ENCODE measurements at regions not wholly inside any gene's neighbourhood (a gene's known extent, or its start where the extent isn't known, plus 50 kb on each side); places are given as distances from the start of the nearest gene placed in this dataset.
"Not testable (repeated sequence)": the region's sequence is repeated elsewhere in the genome, so short reads cannot be mapped to it uniquely, and the experiment has no call there.

- intact Hi-C loops (cut with DNase I; ENCODE audit: low total_unique reads); H3K4me1 ChIP-seq: not testable (repeated sequence)
- peak; percentile 59 for DNase-seq
Observed at GRCh38 chr15:20232457-20232856, 309.1 kb downstream of the GOLGA6L6 start.

GRCh38 chr15:20230656-20231055 is 310.9 kb downstream of the GOLGA6L6 start:
- intact Hi-C loops (cut with DNase I; ENCODE audit: low total_unique reads); H3K36me3 ChIP-seq: not testable (repeated sequence)
- 72 to 80% (median 76%) methylated on average over 3 of the region's 3 CpGs for WGBS, 5 donors

More at GRCh38 chr15:20232457-20232856, 309.1 kb downstream of the GOLGA6L6 start:
- 64 to 72% (median 70%) methylated on average over 5 of the region's 5 CpGs for WGBS, 5 donors
- H3K27me3 ChIP-seq (replicated peaks in 1 of 7); H3K4me3 ChIP-seq; H3K36me3 ChIP-seq; H3K27ac ChIP-seq: not testable (repeated sequence)
- H3K9me3 ChIP-seq: peaks cover 0 to 23% (median 0%) of the 10 kb centered on the region in 8 donors

GRCh38 chr15:20228791-20229190 is 312.8 kb downstream of the GOLGA6L6 start:
- H3K4me1 ChIP-seq; H3K27ac ChIP-seq; H3K27me3 ChIP-seq (replicated peaks in 1 of 7); H3K36me3 ChIP-seq; H3K4me3 ChIP-seq; intact Hi-C loops (cut with DNase I; ENCODE audit: low total_unique reads): not testable (repeated sequence)
- peaks cover 0 to 17% (median 0%) of the 10 kb centered on the region in 8 donors for H3K9me3 ChIP-seq
- 75 to 84% (median 82%) methylated on average over 8 of the region's 8 CpGs for WGBS, 5 donors
- peak; percentile 49 for DNase-seq

More at GRCh38 chr15:20230656-20231055, 310.9 kb downstream of the GOLGA6L6 start:
- H3K4me3 ChIP-seq; H3K27ac ChIP-seq; H3K4me1 ChIP-seq; H3K27me3 ChIP-seq (replicated peaks in 1 of 7); DNase-seq: not testable (repeated sequence)
- H3K9me3 ChIP-seq: peaks cover 0 to 23% (median 0%) of the 10 kb centered on the region in 8 donors

GRCh38 chr15:20227119-20227853 is 314.3 kb downstream of the GOLGA6L6 start:
- H3K4me1 ChIP-seq; H3K36me3 ChIP-seq; intact Hi-C loops (cut with DNase I; ENCODE audit: low total_unique reads); H3K4me3 ChIP-seq; DNase-seq; H3K27me3 ChIP-seq (replicated peaks in 1 of 7): not testable (repeated sequence)
- WGBS, 5 donors: 26 to 67% (median 50%) methylated on average over 1 of the region's 1 CpG
- Histone ChIP-seq H3K9me3 (peaks cover 0 to 22% (median 0%) of the 10 kb centered on the region in 8 donors), H3K27ac (peak overlapping the region in 2 of 8 donors; percentile 10 to 15)

GRCh38 chr15:20226531-20226930 is 315.1 kb downstream of the GOLGA6L6 start:
- H3K9me3 ChIP-seq: peaks cover 0 to 22% (median 0%) of the 10 kb centered on the region in 8 donors
- DNase-seq; intact Hi-C loops (cut with DNase I; ENCODE audit: low total_unique reads); H3K27me3 ChIP-seq (replicated peaks in 1 of 7); H3K36me3 ChIP-seq; H3K4me1 ChIP-seq; H3K4me3 ChIP-seq; H3K27ac ChIP-seq: not testable (repeated sequence)
- WGBS, 5 donors: 52 to 77% (median 58%) methylated on average over 2 of the region's 2 CpGs

- 64 to 73% (median 67%) methylated on average over 4 of the region's 4 CpGs for WGBS, 5 donors
- H3K9me3 ChIP-seq: peaks cover 0 to 25% (median 0%) of the 10 kb centered on the region in 8 donors
- H3K36me3 ChIP-seq; H3K27me3 ChIP-seq (replicated peaks in 1 of 7); H3K4me1 ChIP-seq; DNase-seq; H3K27ac ChIP-seq; intact Hi-C loops (cut with DNase I; ENCODE audit: low total_unique reads); H3K4me3 ChIP-seq: not testable (repeated sequence)
Observed at GRCh38 chr15:20221063-20221462, 320.5 kb downstream of the GOLGA6L6 start.

- peaks cover 0 to 20% (median 0%) of the 10 kb centered on the region in 8 donors for H3K9me3 ChIP-seq
- H3K4me3 ChIP-seq; H3K27me3 ChIP-seq (replicated peaks in 1 of 7); H3K36me3 ChIP-seq; intact Hi-C loops (cut with DNase I; ENCODE audit: low total_unique reads); H3K27ac ChIP-seq; H3K4me1 ChIP-seq: not testable (repeated sequence)
- DNase-seq: peak; percentile 72
- WGBS, 5 donors: 82 to 88% (median 87%) methylated on average over 4 of the region's 4 CpGs
Observed at GRCh38 chr15:20219171-20219570, 322.4 kb downstream of the GOLGA6L6 start.

- DNase-seq; intact Hi-C loops (cut with DNase I; ENCODE audit: low total_unique reads); H3K4me1 ChIP-seq; H3K4me3 ChIP-seq; H3K27me3 ChIP-seq (replicated peaks in 1 of 7); H3K36me3 ChIP-seq; H3K27ac ChIP-seq: not testable (repeated sequence)
- 60 to 81% (median 72%) methylated on average over 4 of the region's 4 CpGs for WGBS, 5 donors
- peaks cover 0 to 12% (median 0%) of the 10 kb centered on the region in 8 donors for H3K9me3 ChIP-seq
Observed at GRCh38 chr15:20215700-20216099, 325.9 kb downstream of the GOLGA6L6 start.

- DNase-seq; H3K27ac ChIP-seq; H3K9me3 ChIP-seq; H3K4me1 ChIP-seq; H3K4me3 ChIP-seq; H3K36me3 ChIP-seq; H3K27me3 ChIP-seq (replicated peaks in 1 of 7); intact Hi-C loops (cut with DNase I; ENCODE audit: low total_unique reads): not testable (repeated sequence)
- WGBS, 5 donors: 41 to 63% (median 60%) methylated on average over 1 of the region's 1 CpG
Observed at GRCh38 chr15:20214101-20214500, 327.5 kb downstream of the GOLGA6L6 start.

- H3K4me1 ChIP-seq; DNase-seq; H3K27me3 ChIP-seq (replicated peaks in 1 of 7); H3K27ac ChIP-seq; intact Hi-C loops (cut with DNase I; ENCODE audit: low total_unique reads); H3K4me3 ChIP-seq; H3K36me3 ChIP-seq; H3K9me3 ChIP-seq: not testable (repeated sequence)
Observed at GRCh38 chr15:20211508-20211907, 330.1 kb downstream of the GOLGA6L6 start.

GRCh38 chr15:20209973-20210372 is 331.6 kb downstream of the GOLGA6L6 start:
- intact Hi-C loops (cut with DNase I; ENCODE audit: low total_unique reads); H3K27ac ChIP-seq; H3K27me3 ChIP-seq (replicated peaks in 1 of 7); DNase-seq; H3K9me3 ChIP-seq; H3K36me3 ChIP-seq; H3K4me1 ChIP-seq; H3K4me3 ChIP-seq: not testable (repeated sequence)
- WGBS, 5 donors: 50 to 86% (median 67%) methylated on average over 1 of the region's 1 CpG
